Stomach (tissue), 4 donors: ENCODE measurements at regions not wholly inside any gene's neighbourhood (a gene's known extent, or its start where the extent isn't known, plus 50 kb on each side); places are given as distances from the start of the nearest gene placed in this dataset.

Experiments
- CTCF ChIP-seq, 7 experiments: fragments of 450-650 bp in 4 of 7; fragments of 200-600 bp in 3 of 7; sonication (generic) in 3 of 7; IDR thresholded peaks; one replicate each; pipeline ENCODE4 v1.5.1; 2016 to 2019; ENCODE audit warnings: antibody characterized with exemption in 7 of 7, control low read depth in 2 of 7, mild to moderate bottlenecking in 1 of 7
- POLR2A ChIP-seq, 4 donors: fragments of 450-650 bp; IDR thresholded peaks; one replicate each; pipeline ENCODE4 v1.6.1; 2016; ENCODE audit warnings: antibody characterized with exemption in 4 of 4, control low read depth in 2 of 4, mild to moderate bottlenecking in 1 of 4, moderate library complexity in 1 of 4

- no peak for TF ChIP-seq POLR2A (IDR thresholded peaks at IDR 0.05)
- TF ChIP-seq CTCF (IDR thresholded peaks at IDR 0.05): no peak
Measured at GRCh38 chr18:76687304-76687962, 134.9 kb upstream of the ZNF236 start.
